H9 (cell line): ENCODE measurements at regions not wholly inside any gene's neighbourhood (a gene's known extent, or its start where the extent isn't known, plus 50 kb on each side); places are given as distances from the start of the nearest gene placed in this dataset.

Source experiments
- DNase-seq: peaks from one replicate; pipeline ENCODE4 v3.0.0-alpha.2; 2017
- H2AFZ ChIP-seq: one replicate; pipeline ENCODE4 v1.6.1; 2013; ENCODE audit warnings: mild to moderate bottlenecking, low read length, control low read depth, moderate library complexity
- H2AK5ac ChIP-seq: 2 replicates; pipeline ENCODE4 v1.6.1; 2013; ENCODE audit warnings: low read length, control low read depth, mixed read lengths; ENCODE audit not compliant: insufficient read length
- H2BK120ac ChIP-seq: one replicate; pipeline ENCODE4 v1.6.1; 2013; ENCODE audit warnings: low read depth, mild to moderate bottlenecking, low read length, control low read depth, inconsistent platforms; ENCODE audit not compliant: poor library complexity, severe bottlenecking
- H2BK12ac ChIP-seq: 2 replicates; pipeline ENCODE4 v1.6.1; 2013; ENCODE audit warnings: low read length, control low read depth, mixed read lengths, low read depth; ENCODE audit not compliant: insufficient read length
- H2BK15ac ChIP-seq: 2 replicates; pipeline ENCODE4 v1.6.1; 2013; ENCODE audit warnings: low read depth, low read length, control low read depth
- H2BK20ac ChIP-seq: one replicate; pipeline ENCODE4 v1.6.1; 2013; ENCODE audit warnings: low read depth, mild to moderate bottlenecking, low read length, control low read depth, inconsistent platforms; ENCODE audit not compliant: poor library complexity, severe bottlenecking
- H2BK5ac ChIP-seq: 2 replicates; pipeline ENCODE4 v1.6.1; 2013; ENCODE audit warnings: low read length, control low read depth, mixed read lengths; ENCODE audit not compliant: insufficient read length
- H3K14ac ChIP-seq: 2 replicates; pipeline ENCODE4 v1.6.1; 2013; ENCODE audit warnings: low read length, control low read depth; ENCODE audit not compliant: insufficient read depth
- H3K18ac ChIP-seq: 2 replicates; pipeline ENCODE4 v1.6.1; 2013; ENCODE audit warnings: low read depth, mild to moderate bottlenecking, mixed read lengths, low read length, control low read depth; ENCODE audit not compliant: insufficient read length
- H3K23ac ChIP-seq: 2 replicates; pipeline ENCODE4 v1.6.1; 2013; ENCODE audit warnings: low read length, control low read depth, mixed read lengths, low read depth; ENCODE audit not compliant: insufficient read length
- H3K23me2 ChIP-seq: 2 replicates; pipeline ENCODE4 v1.6.1; 2013; ENCODE audit warnings: low read depth, mild to moderate bottlenecking, mixed read lengths, low read length, control low read depth; ENCODE audit not compliant: insufficient read length, poor library complexity, severe bottlenecking
- H3K27ac ChIP-seq: 2 replicates; pipeline ENCODE4 v1.5.1; 2013; ENCODE audit warnings: low read length, control low read depth, mixed read lengths, low read depth; ENCODE audit not compliant: insufficient read length
- H3K27me3 ChIP-seq: 2 replicates; pipeline ENCODE4 v1.6.1; 2013; ENCODE audit warnings: low read length, control low read depth, inconsistent platforms; ENCODE audit not compliant: insufficient read depth
- H3K4ac ChIP-seq: 2 replicates; pipeline ENCODE4 v1.6.1; 2013; ENCODE audit warnings: low read depth, mild to moderate bottlenecking, control low read depth, inconsistent platforms, low read length, moderate library complexity
- H3K4me1 ChIP-seq: 2 replicates; pipeline ENCODE4 v1.6.1; 2013; ENCODE audit warnings: low read length, control low read depth, inconsistent platforms; ENCODE audit not compliant: insufficient read depth
- H3K4me2 ChIP-seq: 2 replicates; pipeline ENCODE4 v1.6.1; 2013; ENCODE audit warnings: low read length, control low read depth, mixed read lengths; ENCODE audit not compliant: insufficient read length, insufficient read depth
- H3K56ac ChIP-seq: 2 replicates; pipeline ENCODE4 v1.6.1; 2013; ENCODE audit warnings: low read depth, mild to moderate bottlenecking, mixed read lengths, low read length, control low read depth; ENCODE audit not compliant: insufficient read length
- H3K79me1 ChIP-seq: 2 replicates; pipeline ENCODE4 v1.6.1; 2013; ENCODE audit warnings: low read depth, mild to moderate bottlenecking, moderate library complexity, low read length, control low read depth, inconsistent platforms; ENCODE audit not compliant: insufficient read depth, poor library complexity, severe bottlenecking
- H3K79me2 ChIP-seq: 2 replicates; pipeline ENCODE4 v1.6.1; 2013; ENCODE audit warnings: low read length, control low read depth, inconsistent platforms; ENCODE audit not compliant: insufficient read depth
- H3K9ac ChIP-seq: 2 replicates; pipeline ENCODE4 v1.6.1; 2013; ENCODE audit warnings: low read length, control low read depth, mixed read lengths; ENCODE audit not compliant: insufficient read length; ENCODE audit errors: extremely low read depth
- H3K9me3 ChIP-seq: one replicate; pipeline ENCODE4 v1.6.1; 2013; ENCODE audit warnings: low read depth, low read length, inconsistent platforms; ENCODE audit not compliant: control insufficient read depth
- H3T11ph ChIP-seq: one replicate; pipeline ENCODE4 v1.6.1; 2013; ENCODE audit warnings: mild to moderate bottlenecking, low read length, control low read depth, inconsistent platforms
- H4K20me1 ChIP-seq: one replicate; pipeline ENCODE4 v1.6.1; 2013; ENCODE audit not compliant: control insufficient read depth, insufficient read length, insufficient read depth
- H4K5ac ChIP-seq: 2 replicates; pipeline ENCODE4 v1.6.1; 2013; ENCODE audit warnings: low read depth, mild to moderate bottlenecking, mixed read lengths, low read length, control low read depth; ENCODE audit not compliant: insufficient read length
- H4K8ac ChIP-seq: replicated peaks from 2 replicates; pipeline ENCODE4 v1.6.1; 2013; ENCODE audit warnings: low read length, control low read depth, mixed read lengths, low read depth; ENCODE audit not compliant: insufficient read length
- H4K91ac ChIP-seq: 2 replicates; pipeline ENCODE4 v1.6.1; 2013; ENCODE audit warnings: low read depth, mild to moderate bottlenecking, moderate library complexity, mixed read lengths, low read length, control low read depth; ENCODE audit not compliant: insufficient read length
- H3K27ac Mint-ChIP-seq, 3 experiments: 2 replicates in 2 of 3; 3 replicates in 1 of 3; pipeline ENCODE4 v1.8.0; 2020 to 2021; ENCODE audit warnings: mixed read lengths in 3 of 3, mild to moderate bottlenecking in 1 of 3, moderate library complexity in 1 of 3
- H3K27me3 Mint-ChIP-seq: 2 replicates; pipeline ENCODE4 v1.8.0; 2021; ENCODE audit warnings: low read depth, mild to moderate bottlenecking, moderate library complexity, mixed read lengths
- H3K36me3 Mint-ChIP-seq, 3 experiments: 2 replicates in 2 of 3; 3 replicates in 1 of 3; pipeline ENCODE4 v1.8.0; 2020 to 2021; ENCODE audit warnings: low read depth in 3 of 3, mixed read lengths in 3 of 3; ENCODE audit not compliant: insufficient read depth in 1 of 3
- H3K4me1 Mint-ChIP-seq, 2 experiments: 2 replicates each; pipeline ENCODE4 v1.8.0; 2020; ENCODE audit warnings: mixed read lengths in 2 of 2
- H3K4me3 Mint-ChIP-seq, 2 experiments: 2 replicates in 1 of 2; 3 replicates in 1 of 2; pipeline ENCODE4 v1.8.0; 2020 to 2021; ENCODE audit warnings: mild to moderate bottlenecking in 2 of 2, mixed read lengths in 2 of 2, moderate library complexity in 1 of 2
- H3K9me3 Mint-ChIP-seq, 2 experiments: 2 replicates in 1 of 2; 3 replicates in 1 of 2; pipeline ENCODE4 v1.8.0; 2020; ENCODE audit warnings: mild to moderate bottlenecking in 2 of 2, mixed read lengths in 2 of 2, moderate library complexity in 1 of 2
- WGBS: extraction: QIAGEN DNeasy Blood & Tissue Kit; methylation state at CpG from one replicate; pipeline ENCODE4 v1.1.7; 2013; ENCODE audit warnings: missing lambda C conversion rate, low lambda C conversion rate, mixed read lengths; ENCODE audit not compliant: insufficient read length; ENCODE audit errors: extremely low coverage; 5-methylcytosine and 5-hydroxymethylcytosine counted together
- TF ChIP-seq, protein P1 (sequence below): fragments of 200-600 bp; sonication (generic); conservative IDR thresholded peaks from 3 replicates; pipeline ENCODE4 v1.8.0; 2021; ENCODE audit warnings: antibody characterized with exemption, mild to moderate bottlenecking

GRCh38 chr4:45302828-45303227 is 576.5 kb upstream of the GNPDA2 start:
- H3K23me2 ChIP-seq: no peaks in the 10 kb centered on the region

More at GRCh38 chr4:45302828-45303227, 576.5 kb upstream of the GNPDA2 start:
- Mint-ChIP-seq H3K4me1 (no peaks in the 10 kb centered on the region), H3K36me3 (no peaks in the 10 kb centered on the region), H3K9me3 (no peaks in the 10 kb centered on the region; a peak in 2 of 5 replicates), H3K27me3 (no peaks in the 10 kb centered on the region), H3K4me3 (no peak overlapping the region), H3K27ac (no peak overlapping the region)
- Histone ChIP-seq H3K4ac (no peak overlapping the region), H2BK12ac (no peak overlapping the region), H4K91ac (no peak overlapping the region), H3K4me1 (no peaks in the 10 kb centered on the region), H3K18ac (no peak overlapping the region), H2BK20ac (no peak overlapping the region), H4K8ac (no peak overlapping the region), H2BK15ac (no peak overlapping the region), H3T11ph (no peak overlapping the region), H2AK5ac (no peak overlapping the region), H4K20me1 (no peaks in the 10 kb centered on the region), H2AFZ (no peak overlapping the region), H3K56ac (no peak overlapping the region), H3K27me3 (no peaks in the 10 kb centered on the region), H3K14ac (no peak overlapping the region), H2BK120ac (no peak overlapping the region), H2BK5ac (no peak overlapping the region), H3K27ac (no peak overlapping the region), H4K5ac (no peak overlapping the region), H3K9ac (no peak overlapping the region), H3K9me3 (no peaks in the 10 kb centered on the region), H3K4me2 (no peak overlapping the region), H3K79me1 (no peaks in the 10 kb centered on the region), H3K23ac (no peak overlapping the region), H3K79me2 (no peaks in the 10 kb centered on the region)
- no peak for DNase-seq
- WGBS: no CpG with 5 or more reads among the region's 1 CpG
- TF ChIP-seq, protein P1, sequence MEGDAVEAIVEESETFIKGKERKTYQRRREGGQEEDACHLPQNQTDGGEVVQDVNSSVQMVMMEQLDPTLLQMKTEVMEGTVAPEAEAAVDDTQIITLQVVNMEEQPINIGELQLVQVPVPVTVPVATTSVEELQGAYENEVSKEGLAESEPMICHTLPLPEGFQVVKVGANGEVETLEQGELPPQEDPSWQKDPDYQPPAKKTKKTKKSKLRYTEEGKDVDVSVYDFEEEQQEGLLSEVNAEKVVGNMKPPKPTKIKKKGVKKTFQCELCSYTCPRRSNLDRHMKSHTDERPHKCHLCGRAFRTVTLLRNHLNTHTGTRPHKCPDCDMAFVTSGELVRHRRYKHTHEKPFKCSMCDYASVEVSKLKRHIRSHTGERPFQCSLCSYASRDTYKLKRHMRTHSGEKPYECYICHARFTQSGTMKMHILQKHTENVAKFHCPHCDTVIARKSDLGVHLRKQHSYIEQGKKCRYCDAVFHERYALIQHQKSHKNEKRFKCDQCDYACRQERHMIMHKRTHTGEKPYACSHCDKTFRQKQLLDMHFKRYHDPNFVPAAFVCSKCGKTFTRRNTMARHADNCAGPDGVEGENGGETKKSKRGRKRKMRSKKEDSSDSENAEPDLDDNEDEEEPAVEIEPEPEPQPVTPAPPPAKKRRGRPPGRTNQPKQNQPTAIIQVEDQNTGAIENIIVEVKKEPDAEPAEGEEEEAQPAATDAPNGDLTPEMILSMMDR: no peak
